ENCODE measurements at regions not wholly inside any gene's neighbourhood (a gene's known extent, or its start where the extent isn't known, plus 50 kb on each side); places are given as distances from the start of the nearest gene placed in this dataset.

- TF ChIP-seq, protein P1, sequence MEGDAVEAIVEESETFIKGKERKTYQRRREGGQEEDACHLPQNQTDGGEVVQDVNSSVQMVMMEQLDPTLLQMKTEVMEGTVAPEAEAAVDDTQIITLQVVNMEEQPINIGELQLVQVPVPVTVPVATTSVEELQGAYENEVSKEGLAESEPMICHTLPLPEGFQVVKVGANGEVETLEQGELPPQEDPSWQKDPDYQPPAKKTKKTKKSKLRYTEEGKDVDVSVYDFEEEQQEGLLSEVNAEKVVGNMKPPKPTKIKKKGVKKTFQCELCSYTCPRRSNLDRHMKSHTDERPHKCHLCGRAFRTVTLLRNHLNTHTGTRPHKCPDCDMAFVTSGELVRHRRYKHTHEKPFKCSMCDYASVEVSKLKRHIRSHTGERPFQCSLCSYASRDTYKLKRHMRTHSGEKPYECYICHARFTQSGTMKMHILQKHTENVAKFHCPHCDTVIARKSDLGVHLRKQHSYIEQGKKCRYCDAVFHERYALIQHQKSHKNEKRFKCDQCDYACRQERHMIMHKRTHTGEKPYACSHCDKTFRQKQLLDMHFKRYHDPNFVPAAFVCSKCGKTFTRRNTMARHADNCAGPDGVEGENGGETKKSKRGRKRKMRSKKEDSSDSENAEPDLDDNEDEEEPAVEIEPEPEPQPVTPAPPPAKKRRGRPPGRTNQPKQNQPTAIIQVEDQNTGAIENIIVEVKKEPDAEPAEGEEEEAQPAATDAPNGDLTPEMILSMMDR (conservative IDR thresholded peaks at IDR 0.05) = no peak
- Mint-ChIP-seq H3K27me3 (no peaks in the 10 kb centered on the region), H3K4me3 (no peak overlapping the region), H3K27ac (no peak overlapping the region), H3K9me3 (peaks cover 14% of the 10 kb centered on the region), H3K36me3 (no peaks in the 10 kb centered on the region), H3K4me1 (ENCODE audit: unreplicated experiment) (no peaks in the 10 kb centered on the region)
- DNase-seq (ENCODE audit: extremely low spot score, unreplicated experiment) = no peak
Measured at GRCh38 chr18:70442933-70443332, 154.1 kb downstream of the SOCS6 start.

- Mint-ChIP-seq H3K27me3 (no peaks in the 10 kb centered on the region), H3K36me3 (no peaks in the 10 kb centered on the region), H3K9me3 (peaks cover 4% of the 10 kb centered on the region), H3K27ac (peak overlapping the region; percentile 66), H3K4me3 (no peak overlapping the region), H3K4me1 (ENCODE audit: unreplicated experiment) (peaks cover 9% of the 10 kb centered on the region)
- TF ChIP-seq, protein P1 (conservative IDR thresholded peaks at IDR 0.05) = no peak
- DNase-seq (ENCODE audit: extremely low spot score, unreplicated experiment) = no peak
Measured at GRCh38 chr18:70432804-70433400, 144.1 kb downstream of the SOCS6 start.

- peak overlapping the region; percentile 46 for H3K27ac Mint-ChIP-seq
- DNase-seq (ENCODE audit: extremely low spot score, unreplicated experiment) = no peak
- H3K36me3 Mint-ChIP-seq = no peaks in the 10 kb centered on the region
- no peak overlapping the region for H3K4me3 Mint-ChIP-seq
- H3K27me3 Mint-ChIP-seq = no peaks in the 10 kb centered on the region
- H3K9me3 Mint-ChIP-seq = peaks cover 4% of the 10 kb centered on the region
- H3K4me1 Mint-ChIP-seq (ENCODE audit: unreplicated experiment) = peaks cover 9% of the 10 kb centered on the region
- TF ChIP-seq, protein P1 (conservative IDR thresholded peaks at IDR 0.05) = no peak
Measured at GRCh38 chr18:70431203-70431624, 142.4 kb downstream of the SOCS6 start.

- no peaks in the 10 kb centered on the region for H3K27me3 Mint-ChIP-seq
- DNase-seq (ENCODE audit: extremely low spot score, unreplicated experiment) = no peak
- H3K4me3 Mint-ChIP-seq = no peak overlapping the region
- H3K27ac Mint-ChIP-seq = peak overlapping the region; percentile 46
- peaks cover 9% of the 10 kb centered on the region for H3K4me1 Mint-ChIP-seq (ENCODE audit: unreplicated experiment)
- H3K9me3 Mint-ChIP-seq = peaks cover 4% of the 10 kb centered on the region
- TF ChIP-seq, protein P1 (conservative IDR thresholded peaks at IDR 0.05) = no peak
- no peaks in the 10 kb centered on the region for H3K36me3 Mint-ChIP-seq
Measured at GRCh38 chr18:70430501-70431173, 141.8 kb downstream of the SOCS6 start.

GRCh38 chr18:70429847-70430500 lies 141.1 kb downstream of the SOCS6 start:
- Mint-ChIP-seq H3K4me3 (no peak overlapping the region), H3K36me3 (no peaks in the 10 kb centered on the region), H3K4me1 (ENCODE audit: unreplicated experiment) (peaks cover 9% of the 10 kb centered on the region), H3K27me3 (no peaks in the 10 kb centered on the region), H3K9me3 (peaks cover 4% of the 10 kb centered on the region), H3K27ac (no peak overlapping the region)
- TF ChIP-seq, protein P1 (conservative IDR thresholded peaks at IDR 0.05) = no peak
- no peak for DNase-seq (ENCODE audit: extremely low spot score, unreplicated experiment)

All from type B pancreatic cell (in vitro differentiated cells).